NCI-H2196 (cell line): ENCODE measurements at regions not wholly inside any gene's neighbourhood (a gene's known extent, or its start where the extent isn't known, plus 50 kb on each side); places are given as distances from the start of the nearest gene placed in this dataset.
"Not testable (repeated sequence)": the region's sequence is repeated elsewhere in the genome, so short reads cannot be mapped to it uniquely, and the experiment has no call there.

Experiments
- DNase-seq: peaks from one replicate; lab custom pipeline; 2025; ENCODE audit not compliant: unreplicated experiment; lab: John Stamatoyannopoulos, UW

DNA sequence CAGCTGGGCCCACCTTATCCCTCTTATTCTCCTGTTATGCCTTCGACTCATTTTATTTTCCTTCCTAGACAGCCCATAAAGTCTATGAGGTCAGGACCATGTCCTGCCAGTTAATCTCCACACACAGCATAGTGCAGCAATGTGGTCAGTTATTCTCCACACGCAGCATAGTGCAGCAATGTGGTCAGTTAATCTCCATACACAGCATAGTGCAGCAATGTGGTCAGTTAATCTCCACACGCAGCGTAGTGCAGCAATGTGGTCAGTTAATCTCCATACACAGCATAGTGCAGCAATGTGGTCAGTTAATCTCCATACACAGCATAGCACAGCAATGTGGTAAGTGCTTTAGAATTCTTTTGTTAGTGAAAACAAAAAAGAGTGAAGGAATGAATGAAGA, 77.8 kb downstream of the TEX36 start:
- no peak for DNase-seq

- no peak for DNase-seq
Observed at GRCh38 chr10:125602825-125603224, 80.1 kb downstream of the TEX36 start.

- DNase-seq, result no peak
Observed at GRCh38 chr10:125599194-125599593, 83.8 kb downstream of the TEX36 start.

GRCh38 chr10:125595911-125596310, 87.1 kb downstream of the TEX36 start:
- no peak for DNase-seq

DNA sequence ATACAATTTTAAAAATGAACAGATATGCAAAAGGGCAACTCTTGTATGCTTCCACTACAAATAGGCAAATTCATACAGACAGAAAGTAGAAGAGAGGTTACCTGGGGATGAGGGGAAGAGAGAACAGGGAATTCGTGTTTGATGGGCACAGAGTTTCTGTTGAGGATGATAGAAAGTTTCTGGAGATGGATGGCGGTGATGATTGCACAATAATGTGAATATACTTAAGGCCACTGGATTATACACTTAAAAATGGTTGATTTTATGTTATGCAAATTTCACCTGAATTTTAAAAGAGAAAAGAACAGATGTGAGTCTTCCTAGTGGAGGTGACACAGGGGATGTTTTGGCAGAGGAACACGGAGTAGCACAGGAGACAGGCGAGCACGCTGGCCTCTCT, 89.3 kb downstream of the TEX36 start:
- DNase-seq, result no peak

GRCh38 chr10:125592897-125593296, 90.1 kb downstream of the TEX36 start:
- DNase-seq, result no peak

DNA sequence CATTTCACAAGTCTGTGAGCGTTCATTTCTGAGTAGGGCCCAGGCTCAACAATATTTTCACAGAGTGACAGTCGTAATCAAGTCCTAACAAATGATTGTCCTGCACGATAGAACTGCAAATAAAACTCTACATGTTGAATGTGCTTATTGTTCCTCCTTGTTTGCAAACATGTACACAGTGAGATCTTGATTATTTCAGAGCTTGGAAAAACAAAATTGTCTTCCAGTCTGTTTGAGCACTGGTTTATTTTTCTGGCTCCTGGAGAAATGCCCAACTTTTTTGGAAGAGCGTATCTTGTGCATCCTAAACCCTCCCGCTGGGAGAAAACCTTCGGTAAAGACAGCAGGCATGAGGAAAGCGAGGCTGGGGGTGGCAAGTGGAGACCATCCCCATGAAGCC, 91.1 kb downstream of the TEX36 start:
- no peak for DNase-seq

DNA sequence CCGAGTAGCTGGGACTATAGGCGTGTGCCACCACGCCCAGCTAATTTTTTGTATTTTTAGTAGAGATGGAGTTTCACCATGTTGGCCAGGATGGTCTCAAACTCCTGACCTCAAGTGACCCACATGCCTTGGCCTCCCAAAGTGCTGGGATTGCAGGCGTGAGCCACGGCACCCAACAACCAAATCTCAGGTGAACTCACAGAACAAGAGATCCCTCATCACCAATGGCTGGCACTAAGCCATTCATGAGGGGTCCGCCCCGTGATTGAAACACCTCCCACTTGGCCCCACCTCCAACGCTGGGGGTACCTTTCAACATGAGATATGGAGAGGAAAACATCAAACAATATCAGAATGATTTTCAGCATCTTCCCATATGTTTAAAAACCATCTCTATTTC, 94.2 kb downstream of the TEX36 start:
- not testable (repeated sequence) for DNase-seq

DNA sequence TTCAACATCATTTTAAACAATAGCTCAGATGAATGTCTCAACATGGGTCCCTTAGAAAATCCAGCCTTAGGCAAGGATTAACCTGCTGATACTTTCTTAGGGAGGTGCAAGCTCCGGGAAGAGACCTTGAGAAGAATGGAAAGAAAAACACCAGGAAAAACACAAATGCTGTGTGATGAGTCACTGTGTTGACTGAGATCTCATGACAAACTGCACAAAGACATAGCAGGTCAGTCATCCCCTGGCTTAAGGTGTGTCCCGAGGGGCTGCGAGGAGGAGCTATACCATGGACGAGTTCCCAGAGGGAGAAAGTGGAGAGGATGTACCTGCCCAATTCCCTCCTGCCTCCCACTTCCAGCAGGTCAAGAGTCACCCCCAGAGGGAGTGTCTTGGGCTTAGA, 98.0 kb downstream of the TEX36 start:
- DNase-seq, result no peak

DNA sequence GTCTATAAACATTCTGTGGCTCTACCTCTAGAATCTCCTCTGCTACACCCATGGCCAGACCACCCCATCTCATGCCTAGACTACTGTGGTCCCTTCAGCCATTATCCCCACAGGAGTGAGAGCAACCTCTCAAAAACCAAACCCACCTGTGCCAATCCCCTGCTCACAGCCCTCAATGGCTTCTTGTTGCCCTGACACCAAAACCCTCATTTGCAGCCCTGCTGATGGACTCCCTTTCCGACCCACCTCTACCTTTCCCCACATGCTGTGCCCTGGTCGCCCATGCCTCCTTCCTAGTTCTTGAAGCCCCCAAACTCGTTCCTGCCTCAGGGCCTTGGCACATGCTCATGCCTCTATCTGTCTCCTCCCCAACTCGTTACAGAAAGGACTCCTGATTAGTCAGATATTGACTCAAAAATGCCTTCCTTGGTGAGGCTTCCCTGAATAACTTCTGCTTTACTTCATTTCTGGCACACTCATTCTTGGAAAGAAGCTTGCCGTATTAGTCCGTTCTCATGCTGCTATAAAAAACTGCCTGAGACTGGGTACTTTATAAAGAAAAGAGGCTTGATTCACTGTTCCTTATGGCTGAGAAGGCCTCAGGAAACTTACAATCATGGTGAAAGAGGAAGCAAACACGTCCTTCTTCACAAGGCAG, 104.2 kb downstream of the TEX36 start:
- DNase-seq, result no peak

DNA sequence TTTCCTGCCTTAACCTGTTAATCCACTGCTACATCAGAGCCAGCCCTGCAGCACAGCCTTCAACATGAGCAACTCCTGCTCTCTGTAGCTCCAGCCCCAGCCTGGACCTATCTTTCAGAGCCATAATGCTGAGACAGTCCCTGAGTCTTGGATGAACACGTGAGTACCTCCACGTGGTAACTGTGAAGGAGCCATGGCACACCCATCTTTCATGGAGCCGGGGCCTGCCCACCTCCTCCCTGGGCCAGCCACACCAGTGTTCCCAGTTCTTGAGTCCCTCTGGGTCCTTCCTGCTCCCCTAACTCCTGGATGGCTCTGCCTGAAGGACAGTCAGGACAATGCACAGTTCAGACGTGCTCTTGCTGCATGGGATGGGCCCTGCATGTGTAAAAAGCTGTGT, 107.1 kb downstream of the TEX36 start:
- no peak for DNase-seq

DNA sequence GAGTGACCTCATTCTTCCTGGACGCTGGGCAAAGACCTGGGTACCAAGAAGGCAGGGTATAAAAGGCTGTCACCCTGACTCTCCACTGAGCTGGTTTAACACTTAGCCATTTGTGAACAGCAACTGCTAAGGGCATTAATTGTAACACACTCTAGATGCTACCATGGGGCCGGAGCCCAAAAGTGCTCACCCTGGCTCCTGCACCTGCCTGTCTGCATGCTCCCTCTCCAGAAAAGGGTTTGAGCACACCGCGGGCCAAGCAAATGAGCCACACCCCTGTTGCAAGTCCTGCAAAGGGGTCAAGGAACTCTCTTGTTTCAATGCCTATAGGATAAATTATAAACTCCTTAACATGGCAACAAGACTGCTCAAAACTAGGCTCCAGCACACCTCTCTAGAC, 114.8 kb downstream of the TEX36 start:
- DNase-seq, result no peak

- DNase-seq, result no peak
Observed at GRCh38 chr10:125567529-125567928, 115.4 kb downstream of the TEX36 start.

GRCh38 chr10:125565046-125565445, 117.9 kb downstream of the TEX36 start:
- no peak for DNase-seq

- DNase-seq, result no peak
Observed at GRCh38 chr10:125564570-125564969, 118.4 kb downstream of the TEX36 start.

- DNase-seq, result no peak
Observed at GRCh38 chr10:125562737-125563136, 120.2 kb downstream of the TEX36 start.

- no peak for DNase-seq
Observed at GRCh38 chr10:125560947-125561346, 122.0 kb downstream of the TEX36 start.

- DNase-seq, result no peak
Observed at GRCh38 chr10:125559210-125559609, 123.8 kb downstream of the TEX36 start.

- no peak for DNase-seq
Observed at GRCh38 chr10:125557801-125558505, 125.0 kb downstream of the TEX36 start.

DNA sequence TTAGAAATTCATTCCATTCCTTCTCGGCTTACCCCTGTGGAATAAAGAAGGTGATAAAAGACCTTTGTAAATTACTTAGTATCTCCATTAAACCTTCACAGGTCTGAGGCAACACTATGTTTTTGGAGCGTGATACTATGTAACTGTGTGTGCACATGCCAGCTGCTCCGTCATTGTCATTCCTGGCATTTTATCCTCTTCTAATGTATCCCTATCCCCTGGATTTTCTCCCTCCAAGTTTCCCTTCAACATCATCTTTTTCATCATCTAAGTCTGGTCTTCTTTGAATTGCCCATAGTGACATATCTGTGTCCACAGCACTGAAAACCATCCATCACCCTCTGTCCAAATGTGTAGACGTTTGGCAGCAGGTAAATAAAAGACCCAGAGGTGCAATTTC, 125.7 kb downstream of the TEX36 start:
- no peak for DNase-seq

- no peak for DNase-seq
Observed at GRCh38 chr10:125556882-125557281, 126.1 kb downstream of the TEX36 start.

DNA sequence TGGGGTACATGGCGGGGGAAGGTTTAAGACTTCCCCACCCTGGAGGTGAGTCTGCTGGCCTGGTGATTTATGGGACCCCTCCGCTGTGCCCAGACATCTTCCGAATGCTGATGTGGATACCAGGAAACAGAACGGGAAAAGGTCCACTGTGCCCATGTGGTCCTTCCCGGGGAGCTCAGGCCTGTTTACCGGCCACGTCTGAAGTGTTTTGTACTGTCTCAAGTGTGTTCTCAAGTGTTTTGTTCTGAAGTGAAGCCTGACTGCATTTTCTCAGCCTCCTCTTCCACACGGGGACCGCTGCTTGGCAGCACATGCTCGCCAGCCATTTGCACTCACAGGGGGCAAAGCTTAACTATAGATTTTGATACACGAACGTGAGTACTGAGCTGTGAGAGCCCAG, 127.2 kb downstream of the TEX36 start:
- DNase-seq, result no peak

- DNase-seq, result no peak
Observed at GRCh38 chr10:125555267-125555666, 127.7 kb downstream of the TEX36 start.
